IMR-90 (cell line): ENCODE measurements at regions not wholly inside any gene's neighbourhood (a gene's known extent, or its start where the extent isn't known, plus 50 kb on each side); places are given as distances from the start of the nearest gene placed in this dataset.

Experiments
- ATAC-seq: fragments of 200-7000 bp; cut with Tn5 transposase; 2 replicates; pipeline ENCODE4 v1.9.1; 2020; ENCODE audit warnings: low read depth, mild to moderate bottlenecking, moderate library complexity
- BruUV-seq: library from RNA; stranded (reverse); fragments of 400-500 nt; replicated peaks from 2 replicates; lab custom pipeline; 2021; lab: Mats Ljungman, UMichigan
- CTCF ChIA-PET: fragments of 300-600 bp; formaldehyde crosslinking; extraction: SDS; loops from one replicate; lab custom pipeline; 2021; ENCODE audit warnings: antibody characterized with exemption; lab: Yijun Ruan, JAX
- POLR2A ChIA-PET: fragments of 300-600 bp; sonication (Branson Sonifier 250); formaldehyde crosslinking; loops from one replicate; lab custom pipeline; 2022; ENCODE audit warnings: antibody characterized with exemption; ENCODE audit not compliant: unreplicated experiment; lab: Charles Lee
- DNase-seq: peaks from one replicate; pipeline ENCODE4 v3.0.0; 2013
- H2AFZ ChIP-seq: replicated peaks from 2 replicates; pipeline ENCODE3; 2013; ENCODE audit warnings: low read length, mild to moderate bottlenecking; ENCODE audit not compliant: poor library complexity
- H2AK5ac ChIP-seq: 2 replicates; pipeline ENCODE4 v1.6.1; 2013; ENCODE audit warnings: low read depth, low read length, inconsistent platforms
- H2AK9ac ChIP-seq: replicated peaks from 2 replicates; pipeline ENCODE3; 2013; ENCODE audit warnings: mild to moderate bottlenecking, low read depth, low read length, moderate library complexity; ENCODE audit not compliant: poor library complexity
- H2BK120ac ChIP-seq: 2 replicates; pipeline ENCODE4 v1.6.1; 2013; ENCODE audit warnings: low read depth, low read length, inconsistent platforms
- H2BK15ac ChIP-seq: 3 replicates; pipeline ENCODE4 v1.6.1; 2013; ENCODE audit warnings: low read depth, low read length, inconsistent platforms
- H2BK20ac ChIP-seq: 2 replicates; pipeline ENCODE4 v1.6.1; 2013; ENCODE audit warnings: low read depth, mild to moderate bottlenecking, inconsistent platforms, low read length, moderate library complexity
- H2BK5ac ChIP-seq: 2 replicates; pipeline ENCODE4 v1.6.1; 2013; ENCODE audit warnings: mild to moderate bottlenecking, low read depth, low read length, inconsistent platforms; ENCODE audit not compliant: poor library complexity, severe bottlenecking
- H3K14ac ChIP-seq: replicated peaks from 2 replicates; pipeline ENCODE4 v1.6.1; 2013; ENCODE audit warnings: low read depth, low read length, inconsistent platforms
- H3K18ac ChIP-seq: 2 replicates; pipeline ENCODE4 v1.6.1; 2013; ENCODE audit warnings: low read depth, low read length, control low read depth
- H3K23ac ChIP-seq: 2 replicates; pipeline ENCODE4 v1.6.1; 2013; ENCODE audit warnings: low read depth, low read length, inconsistent platforms
- H3K27ac ChIP-seq: 2 replicates; pipeline ENCODE4 v1.5.1; 2013; ENCODE audit warnings: mild to moderate bottlenecking, control low read depth, low read length; ENCODE audit not compliant: insufficient read depth
- H3K27me3 ChIP-seq: 2 replicates; pipeline ENCODE4 v1.6.1; 2013; ENCODE audit warnings: low read length; ENCODE audit not compliant: control insufficient read depth, insufficient read depth
- H3K36me3 ChIP-seq: 2 replicates; pipeline ENCODE4 v1.6.1; 2013; ENCODE audit warnings: low read length, mixed read lengths; ENCODE audit not compliant: control insufficient read depth, insufficient read depth
- H3K4ac ChIP-seq: 2 replicates; pipeline ENCODE4 v1.6.1; 2013; ENCODE audit warnings: low read depth, low read length, inconsistent platforms
- H3K4me1 ChIP-seq: 2 replicates; pipeline ENCODE4 v1.6.1; 2013; ENCODE audit warnings: low read length, mixed read lengths; ENCODE audit not compliant: control insufficient read depth, insufficient read depth
- H3K4me2 ChIP-seq: 2 replicates; pipeline ENCODE4 v1.6.1; 2013; ENCODE audit warnings: low read depth, mild to moderate bottlenecking, control low read depth, low read length, moderate library complexity
- H3K4me3 ChIP-seq: 2 replicates; pipeline ENCODE4 v1.5.1; 2013; ENCODE audit warnings: low read depth, mild to moderate bottlenecking, control low read depth, low read length, moderate library complexity; ENCODE audit not compliant: insufficient read depth
- H3K56ac ChIP-seq: 2 replicates; pipeline ENCODE4 v1.6.1; 2013; ENCODE audit warnings: low read length, inconsistent platforms; ENCODE audit not compliant: insufficient read depth; ENCODE audit errors: extremely low read depth
- H3K79me1 ChIP-seq, 2 experiments: 2 replicates each; pipeline ENCODE4 v1.6.1; 2013; ENCODE audit warnings: low read length in 2 of 2, inconsistent platforms in 1 of 2, low read depth in 1 of 2
- H3K9ac ChIP-seq: 2 replicates; pipeline ENCODE4 v1.6.1; 2013; ENCODE audit warnings: low read depth, low read length, control low read depth
- H3K9me1 ChIP-seq: 2 replicates; pipeline ENCODE4 v1.6.1; 2013; ENCODE audit warnings: low read length, inconsistent platforms; ENCODE audit not compliant: insufficient read depth
- H3K9me3 ChIP-seq: 2 replicates; pipeline ENCODE4 v1.6.1; 2013; ENCODE audit warnings: low read length; ENCODE audit not compliant: control insufficient read depth, insufficient read depth
- H4K20me1 ChIP-seq: 2 replicates; pipeline ENCODE4 v1.6.1; 2013; ENCODE audit warnings: low read length, inconsistent platforms; ENCODE audit not compliant: insufficient read depth
- H4K5ac ChIP-seq: 2 replicates; pipeline ENCODE4 v1.6.1; 2013; ENCODE audit warnings: mild to moderate bottlenecking, low read depth, low read length, control low read depth
- H4K8ac ChIP-seq, 2 experiments: 2 replicates each; pipeline ENCODE4 v1.6.1; 2013; ENCODE audit warnings: low read depth in 2 of 2, low read length in 2 of 2, control low read depth in 1 of 2, inconsistent platforms in 1 of 2
- H4K91ac ChIP-seq: 2 replicates; pipeline ENCODE4 v1.6.1; 2013; ENCODE audit warnings: low read depth, low read length, inconsistent platforms; ENCODE audit not compliant: insufficient read depth
- BHLHE40 ChIP-seq: fragments of 150-350 bp; IDR thresholded peaks from 2 replicates; pipeline ENCODE4 v1.6.1; 2016; ENCODE audit warnings: mild to moderate bottlenecking, low read depth, low read length
- CHD1 ChIP-seq: IDR thresholded peaks from 2 replicates; pipeline ENCODE4 v1.6.1; 2012; ENCODE audit warnings: low read depth, low read length, improper control_type of control experiment
- ELK1 ChIP-seq: fragments of 150-350 bp; IDR thresholded peaks from 2 replicates; pipeline ENCODE4 v1.6.1; 2016; ENCODE audit warnings: low read depth, mild to moderate bottlenecking, low read length, moderate library complexity, borderline replicate concordance
- MXI1 ChIP-seq: IDR thresholded peaks from 2 replicates; pipeline ENCODE4 v1.6.1; 2012; ENCODE audit warnings: low read depth, mild to moderate bottlenecking, low read length, moderate library complexity, borderline replicate concordance
- POLR2A ChIP-seq: IDR thresholded peaks from 2 replicates; pipeline ENCODE4 v1.6.1; 2012; ENCODE audit warnings: mild to moderate bottlenecking, low read depth, low read length
- RFX5 ChIP-seq: IDR thresholded peaks from 2 replicates; pipeline ENCODE4 v1.8.0; 2012; ENCODE audit warnings: low read depth, mild to moderate bottlenecking, low read length, moderate library complexity
- SMC3 ChIP-seq: fragments of 150-350 bp; IDR thresholded peaks from 2 replicates; pipeline ENCODE4 v1.6.1; 2016; ENCODE audit warnings: low read depth, mild to moderate bottlenecking, antibody characterized with exemption, low read length, moderate library complexity
- USF2 ChIP-seq: fragments of 150-350 bp; IDR thresholded peaks from 2 replicates; pipeline ENCODE4 v1.6.1; 2017; ENCODE audit warnings: mild to moderate bottlenecking, antibody characterized with exemption, low read length, low read depth
- WGBS, 2 experiments: methylation state at CpG; one replicate each; pipeline versions ENCODE4 v1.1.5 to v1.1.7; 2013; ENCODE audit warnings: missing lambda C conversion rate in 2 of 2; ENCODE audit not compliant: insufficient read length in 1 of 2; ENCODE audit errors: extremely low coverage in 2 of 2; 5-methylcytosine and 5-hydroxymethylcytosine counted together
- dilution Hi-C: fragments of 300-500 bp; cut with HindIII; formaldehyde crosslinking; loops from one replicate; pipeline ENCODE4 v1.14.3; 2018; ENCODE audit warnings: low sequenced_read_pairs; ENCODE audit not compliant: unreplicated experiment
- in situ Hi-C: fragments of 300-500 bp; cut with MboI; formaldehyde crosslinking; loops from 3 replicates; pipeline ENCODE4 v1.14.3; 2019; ENCODE audit warnings: low sequenced_read_pairs, inconsistent platforms, mixed read lengths
- intact Hi-C: fragments of 100-400 bp; cut with micrococcal nuclease; formaldehyde crosslinking; loops from 2 replicates; pipeline ENCODE4 v1.10.0; 2022

- no TSS peak for BruUV-seq
These were observed 299.7 kb downstream of the OLFM3 start for GRCh38 chr1:101697072-101697471.

More at GRCh38 chr1:101697072-101697471, 299.7 kb downstream of the OLFM3 start:
- H4K8ac ChIP-seq, result no peak overlapping the region
- no peaks in the 10 kb centered on the region for H3K4me1 ChIP-seq
- H4K91ac ChIP-seq, result no peak overlapping the region
- H3K23ac ChIP-seq, result no peak overlapping the region
- no peaks in the 10 kb centered on the region for H3K27me3 ChIP-seq
- H2BK15ac ChIP-seq, result no peak overlapping the region
- WGBS, 2 experiments, result no CpG with 5 or more reads among the region's 1 CpG
- ATAC-seq, result no peak
- intact Hi-C loops, result no loop called here
- H2BK20ac ChIP-seq, result no peak overlapping the region
- no peak overlapping the region for H4K5ac ChIP-seq
- no peak overlapping the region for H3K14ac ChIP-seq
- H3K36me3 ChIP-seq, result no peaks in the 10 kb centered on the region
- H3K9ac ChIP-seq, result no peak overlapping the region
- H3K27ac ChIP-seq, result no peak overlapping the region
- no peak overlapping the region for H3K4me2 ChIP-seq
- no peak overlapping the region for H3K4ac ChIP-seq
- no peak overlapping the region for H3K56ac ChIP-seq
- no peak overlapping the region for H2AFZ ChIP-seq
- H2AK5ac ChIP-seq, result no peak overlapping the region
- H4K20me1 ChIP-seq, result no peaks in the 10 kb centered on the region
- ChIA-PET POLR2A (no interaction called here), CTCF (no interaction called here)
- H2AK9ac ChIP-seq, result no peak overlapping the region
- TF ChIP-seq ELK1 (no peak), POLR2A (no peak), CHD1 (no peak), RFX5 (no peak), SMC3 (no peak), MXI1 (no peak), BHLHE40 (no peak), USF2 (no peak)
- H3K9me1 ChIP-seq, result no peaks in the 10 kb centered on the region
- dilution Hi-C loops, result no loop called here
- no peaks in the 10 kb centered on the region for H3K9me3 ChIP-seq
- no peak for DNase-seq
- no peak overlapping the region for H2BK5ac ChIP-seq
- no peak overlapping the region for H3K18ac ChIP-seq
- in situ Hi-C loops, result no loop called here
- no peaks in the 10 kb centered on the region for H3K79me1 ChIP-seq
- no peak overlapping the region for H3K4me3 ChIP-seq
- no peak overlapping the region for H2BK120ac ChIP-seq
